Daoy (cell line): ENCODE measurements at regions not wholly inside any gene's neighbourhood (a gene's known extent, or its start where the extent isn't known, plus 50 kb on each side); places are given as distances from the start of the nearest gene placed in this dataset.
"Not testable (repeated sequence)": the region's sequence is repeated elsewhere in the genome, so short reads cannot be mapped to it uniquely, and the experiment has no call there.

Experiments
- DNase-seq: peaks from one replicate; pipeline ENCODE4 v3.0.0-alpha.2; 2015; ENCODE audit warnings: low read depth

DNA sequence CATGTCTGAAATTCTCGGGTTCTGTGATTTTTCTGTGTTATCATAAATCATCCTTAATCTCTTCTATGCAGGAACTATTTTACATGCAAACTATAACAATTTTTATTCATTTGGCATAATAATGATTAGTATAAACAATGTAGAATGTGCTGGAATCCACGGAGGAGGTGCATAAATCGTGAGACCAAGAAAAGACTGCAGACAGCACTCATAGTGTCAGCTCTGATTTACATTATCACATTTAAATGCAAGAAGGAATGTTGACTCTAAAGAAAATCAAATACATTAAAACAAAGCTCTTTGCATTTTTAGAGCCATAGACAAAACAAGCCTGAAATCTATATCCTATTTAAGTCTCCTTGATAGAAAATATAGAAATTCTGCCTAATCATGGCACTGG, 501.7 kb upstream of the STXBP6 start:
- DNase-seq: no peak

- no peak for DNase-seq
These were observed 496.9 kb upstream of the STXBP6 start for GRCh38 chr14:25546826-25547225.

GRCh38 chr14:25537846-25538455, 488.0 kb upstream of the STXBP6 start:
- DNase-seq: no peak

DNA sequence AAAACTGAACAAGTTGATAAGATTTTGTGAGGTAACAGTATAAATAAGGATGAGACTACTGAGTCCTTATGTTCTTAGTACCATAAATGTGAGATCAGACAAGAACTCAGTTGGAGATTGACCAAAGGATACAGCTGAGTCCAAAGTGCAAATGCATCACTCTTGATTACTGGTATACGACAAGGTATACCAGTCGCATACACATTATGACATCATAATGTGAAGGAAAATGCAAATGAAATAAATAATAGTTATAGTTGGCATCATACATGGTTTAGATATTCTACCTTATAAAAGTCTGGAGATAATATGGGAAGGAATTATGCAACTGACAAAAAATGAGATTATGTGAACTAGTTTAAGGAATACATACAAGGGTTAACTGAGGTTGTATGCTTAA, 476.3 kb upstream of the STXBP6 start:
- DNase-seq: no peak

DNA sequence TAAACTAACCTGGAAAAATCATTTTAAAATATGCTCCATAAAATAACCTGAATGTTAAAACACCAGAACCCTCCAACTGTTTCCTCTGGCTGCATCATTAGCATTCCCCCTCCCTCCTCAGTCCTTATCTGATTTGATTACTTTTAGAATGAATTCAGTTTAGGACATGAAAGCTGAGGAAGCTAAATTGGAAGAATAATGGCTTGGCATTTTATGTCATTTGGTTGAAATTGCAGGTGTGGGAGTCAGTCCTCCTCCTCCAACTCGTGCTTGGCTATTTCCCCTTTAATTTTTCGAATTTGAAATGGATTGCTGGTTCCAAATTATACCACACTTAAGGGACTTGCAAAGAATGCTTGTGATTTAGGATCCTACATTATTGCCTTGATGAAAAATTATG, 473.0 kb upstream of the STXBP6 start:
- no peak for DNase-seq

DNA sequence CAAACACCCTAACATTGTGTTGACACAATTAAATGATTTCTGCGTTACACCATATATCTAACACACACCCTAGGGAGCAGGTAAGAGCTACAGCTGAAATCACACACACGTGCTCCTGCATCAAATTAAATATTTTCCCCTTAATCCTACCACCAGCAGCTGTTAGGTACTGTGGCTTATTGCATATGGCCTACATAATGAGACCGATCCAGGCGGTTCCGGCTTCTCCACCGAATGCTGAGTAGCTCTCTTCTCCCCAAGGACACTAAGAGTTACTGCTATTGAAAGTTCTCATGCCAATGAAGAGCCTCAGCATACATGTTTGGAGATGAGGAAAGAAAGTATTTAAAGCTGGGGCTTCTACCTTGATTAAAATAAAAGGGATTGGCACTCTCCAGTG, 472.2 kb upstream of the STXBP6 start:
- DNase-seq: no peak

- no peak for DNase-seq
These were observed 471.7 kb upstream of the STXBP6 start for GRCh38 chr14:25521616-25522015.

- DNase-seq: no peak
These were observed 470.9 kb upstream of the STXBP6 start for GRCh38 chr14:25520821-25521220.

GRCh38 chr14:25518364-25518763, 468.4 kb upstream of the STXBP6 start:
- DNase-seq: no peak

GRCh38 chr14:25516838-25517237, 466.9 kb upstream of the STXBP6 start:
- no peak for DNase-seq

GRCh38 chr14:25508845-25509244, 458.9 kb upstream of the STXBP6 start:
- DNase-seq: no peak

DNA sequence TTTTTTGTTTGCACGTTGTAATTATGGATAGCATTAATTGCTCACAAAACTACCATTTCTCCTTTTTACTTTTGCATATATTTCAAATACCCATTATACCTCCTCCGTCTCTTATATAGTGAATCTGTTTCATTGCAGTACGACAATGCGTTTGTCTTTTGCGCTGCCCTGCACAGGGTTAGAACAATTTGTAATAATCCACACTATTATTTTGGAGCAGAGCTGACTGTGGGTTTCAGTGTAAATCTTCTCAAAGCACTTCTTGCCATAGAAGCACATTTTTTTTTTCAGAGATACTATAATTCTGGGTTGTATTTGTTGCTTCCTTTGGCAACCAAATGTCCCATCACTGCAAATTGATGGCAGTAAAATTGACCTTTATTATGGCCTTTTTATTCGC, 451.8 kb upstream of the STXBP6 start:
- DNase-seq: no peak

GRCh38 chr14:25488961-25489360, 439.0 kb upstream of the STXBP6 start:
- DNase-seq: no peak

- DNase-seq: no peak
These were observed 435.4 kb upstream of the STXBP6 start for GRCh38 chr14:25485381-25485780.

GRCh38 chr14:25484906-25485305, 435.0 kb upstream of the STXBP6 start:
- DNase-seq: no peak

- DNase-seq: no peak
These were observed 434.3 kb upstream of the STXBP6 start for GRCh38 chr14:25484235-25484634.

DNA sequence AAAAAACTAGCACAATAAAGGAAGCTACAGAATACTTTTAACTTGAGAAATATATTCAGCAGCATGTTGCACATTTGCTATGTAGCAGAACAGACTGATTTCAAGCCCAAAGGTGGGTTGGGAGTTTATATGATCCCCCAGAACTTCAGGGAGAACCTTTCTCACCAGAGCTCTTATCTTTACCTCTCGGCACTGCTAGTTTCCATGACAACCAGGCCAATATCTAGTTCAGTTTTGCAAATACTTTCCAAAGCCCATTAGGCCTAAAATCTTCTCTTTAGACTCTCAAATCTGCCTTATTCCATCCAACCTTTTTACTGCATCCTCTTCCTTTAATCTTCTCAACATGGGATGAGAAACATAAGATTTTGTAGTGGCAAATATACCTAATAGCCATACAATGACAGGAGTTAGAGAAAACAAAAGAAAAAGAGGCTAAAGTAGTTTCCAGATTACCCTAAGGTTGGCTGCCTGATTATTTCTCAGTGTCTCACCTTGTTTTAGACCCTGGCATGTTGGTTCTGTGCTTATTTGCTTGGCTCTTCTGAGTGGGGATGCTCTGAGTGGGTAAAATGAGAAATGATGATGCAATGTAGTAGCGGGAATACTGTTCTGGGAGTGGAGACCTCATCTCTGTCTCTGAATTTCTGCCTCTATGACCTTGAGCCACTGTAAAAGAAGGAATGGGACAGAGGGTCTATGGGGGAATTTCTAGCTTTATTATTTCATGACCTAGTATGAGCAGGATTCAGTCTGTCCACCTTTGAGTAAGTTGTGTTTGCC, 427.6 kb upstream of the STXBP6 start:
- no peak for DNase-seq

- no peak for DNase-seq
These were observed 422.8 kb upstream of the STXBP6 start for GRCh38 chr14:25472700-25473099.

DNA sequence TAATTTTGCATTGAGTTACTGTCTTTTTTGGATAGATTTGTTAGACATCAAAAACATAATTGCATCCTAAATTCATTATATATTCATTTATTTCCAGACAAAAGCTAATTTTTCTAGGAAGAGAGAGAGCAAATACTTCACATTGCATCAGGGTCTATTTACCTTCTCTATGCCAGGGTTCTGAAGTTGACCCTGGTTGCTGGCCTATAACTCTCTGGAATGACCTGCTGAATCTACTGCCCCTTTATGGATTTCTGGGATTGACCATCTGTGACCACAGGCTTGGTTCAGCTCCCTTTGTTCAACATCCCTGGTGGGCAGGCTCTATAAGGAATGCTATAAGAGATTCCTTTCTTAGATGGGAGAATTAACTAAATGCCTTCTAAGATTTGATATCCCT, 414.8 kb upstream of the STXBP6 start:
- DNase-seq: no peak

GRCh38 chr14:25464078-25464477, 414.1 kb upstream of the STXBP6 start:
- no peak for DNase-seq

DNA sequence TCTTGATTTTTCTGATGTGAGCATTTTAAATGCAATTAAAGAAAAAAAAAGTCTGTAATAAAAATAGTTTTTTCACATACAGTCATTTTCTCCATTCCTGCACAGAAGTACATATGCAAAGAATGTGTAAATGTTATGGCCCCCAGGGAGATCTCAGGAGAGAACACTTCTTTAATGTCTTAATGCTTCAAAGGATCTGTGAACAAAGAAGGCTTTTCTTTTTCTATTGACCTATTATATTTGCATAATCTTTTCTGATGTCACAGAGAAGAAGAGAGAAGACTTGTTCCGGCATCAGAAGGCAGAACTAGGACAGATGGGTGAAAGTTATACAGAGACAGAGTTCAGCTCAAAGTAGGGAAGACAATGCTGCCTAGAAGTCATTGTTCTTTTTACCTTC, 413.5 kb upstream of the STXBP6 start:
- no peak for DNase-seq

DNA sequence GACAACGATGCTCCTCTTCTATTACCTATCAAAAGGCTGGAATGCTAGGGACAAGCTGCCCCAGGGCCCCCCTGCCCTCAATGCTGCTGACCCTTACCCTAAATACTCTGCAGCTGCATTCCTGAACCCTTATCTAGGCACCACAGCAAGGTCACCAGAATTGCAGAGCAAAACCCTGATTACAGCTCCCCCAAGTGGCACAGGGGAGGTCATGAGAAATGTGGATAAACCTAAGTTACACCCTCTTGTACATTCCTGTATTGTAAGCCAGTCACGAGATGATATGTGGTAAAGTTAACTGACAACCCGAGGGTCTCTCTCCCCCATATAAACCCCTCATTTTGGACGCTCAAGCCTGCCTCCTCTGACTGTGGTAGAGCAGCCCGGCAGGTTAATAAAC, 411.8 kb upstream of the STXBP6 start:
- no peak for DNase-seq

- no peak for DNase-seq
These were observed 394.4 kb upstream of the STXBP6 start for GRCh38 chr14:25444381-25444780.

DNA sequence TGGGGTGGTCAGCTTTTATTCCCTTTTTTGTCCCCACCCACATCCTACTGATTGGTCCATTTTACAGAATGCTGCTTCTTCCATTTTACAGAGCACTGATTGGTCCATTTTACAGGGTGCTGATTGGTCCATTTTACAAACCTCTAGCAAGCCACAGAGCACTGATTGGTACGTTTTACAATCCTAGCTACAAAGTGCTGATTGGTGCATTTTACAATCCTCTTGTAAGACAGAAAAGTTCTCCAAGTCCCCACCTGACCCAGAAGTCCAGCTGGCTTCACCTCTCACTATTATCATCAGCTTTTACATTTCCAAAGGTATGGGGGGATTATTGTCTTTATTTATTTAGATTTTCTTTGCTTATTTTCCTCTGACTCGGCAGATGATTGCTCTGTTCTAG, 390.4 kb upstream of the STXBP6 start:
- DNase-seq: not testable (repeated sequence)
